Immature natural killer cell (primary cell): ENCODE measurements at regions not wholly inside any gene's neighbourhood (a gene's known extent, or its start where the extent isn't known, plus 50 kb on each side); places are given as distances from the start of the nearest gene placed in this dataset.

Experiments used
- DNase-seq, 3 donors: peaks; one replicate each; pipeline ENCODE4 v3.0.0; 2022; ENCODE audit warnings: mixed read lengths in 1 of 3
- H3K27ac Mint-ChIP-seq, 6 donors: one replicate each; pipeline ENCODE4 v1.8.0; 2020; ENCODE audit warnings: mixed read lengths in 6 of 6, mild to moderate bottlenecking in 5 of 6, inconsistent platforms in 4 of 6, moderate library complexity in 3 of 6
- H3K27me3 Mint-ChIP-seq, 3 donors: one replicate each; pipeline ENCODE4 v1.8.0; 2020 to 2021; ENCODE audit warnings: low read depth in 3 of 3, mild to moderate bottlenecking in 3 of 3, mixed read lengths in 3 of 3, moderate library complexity in 3 of 3, inconsistent platforms in 1 of 3
- H3K36me3 Mint-ChIP-seq, 3 donors: one replicate each; pipeline ENCODE4 v1.8.0; 2020; ENCODE audit warnings: mixed read lengths in 3 of 3, inconsistent platforms in 2 of 3, mild to moderate bottlenecking in 2 of 3
- H3K4me1 Mint-ChIP-seq, 2 donors: one replicate each; pipeline ENCODE4 v1.8.0; 2020; ENCODE audit warnings: inconsistent platforms in 2 of 2, mild to moderate bottlenecking in 2 of 2, mixed read lengths in 2 of 2, moderate library complexity in 1 of 2
- H3K4me3 Mint-ChIP-seq, 5 donors: one replicate each; pipeline ENCODE4 v1.8.0; 2020; ENCODE audit warnings: mild to moderate bottlenecking in 5 of 5, mixed read lengths in 5 of 5, inconsistent platforms in 3 of 5, moderate library complexity in 3 of 5
- H3K9me3 Mint-ChIP-seq, 6 donors: one replicate each; pipeline ENCODE4 v1.8.0; 2020; ENCODE audit warnings: mild to moderate bottlenecking in 6 of 6, mixed read lengths in 6 of 6, inconsistent platforms in 4 of 6, moderate library complexity in 3 of 6

DNA sequence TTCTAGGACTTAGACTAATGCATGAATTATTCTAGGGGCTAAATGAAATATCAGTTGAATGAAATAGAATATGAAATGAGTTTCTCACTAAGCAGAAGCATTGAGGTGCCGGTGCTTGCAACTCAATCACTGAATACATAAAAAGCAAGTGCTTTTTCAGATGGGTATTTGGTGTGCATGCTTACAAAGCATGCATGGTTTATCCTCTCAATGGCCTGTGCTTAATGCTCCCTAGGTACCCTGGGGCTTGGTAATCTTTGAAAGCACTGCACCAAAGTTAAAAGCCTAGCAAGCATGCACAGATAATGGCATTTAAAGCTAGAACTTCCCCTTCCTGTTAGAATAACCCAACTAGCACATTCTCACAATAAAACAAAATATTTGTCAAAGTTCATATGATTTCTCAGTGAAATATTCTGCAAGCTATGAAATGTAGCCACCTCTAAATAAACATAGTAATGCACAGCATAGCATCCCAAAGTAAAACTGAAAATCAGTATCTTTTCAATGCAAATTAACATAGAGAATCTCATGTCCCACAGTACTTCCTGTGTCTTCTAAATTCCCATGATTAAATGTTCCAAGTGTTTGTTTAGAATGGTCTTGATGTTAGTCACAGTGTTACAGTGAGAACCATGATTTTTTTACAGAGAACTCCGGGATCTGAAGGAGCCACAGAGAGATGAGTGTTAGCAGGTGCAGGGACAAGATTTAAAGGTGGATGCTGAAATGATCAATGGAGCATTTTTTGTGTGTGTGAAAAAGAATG lies 143.4 kb upstream of the CDH6 start:
- Mint-ChIP-seq H3K27me3 (peaks cover 0 to 3% (median 0%) of the 10 kb centered on the region in 3 donors), H3K27ac (no peak overlapping the region), H3K36me3 (no peaks in the 10 kb centered on the region), H3K4me3 (no peak overlapping the region), H3K9me3 (peaks cover 0 to 40% (median 7%) of the 10 kb centered on the region in 6 donors), H3K4me1 (no peaks in the 10 kb centered on the region)
- no peak for DNase-seq

DNA sequence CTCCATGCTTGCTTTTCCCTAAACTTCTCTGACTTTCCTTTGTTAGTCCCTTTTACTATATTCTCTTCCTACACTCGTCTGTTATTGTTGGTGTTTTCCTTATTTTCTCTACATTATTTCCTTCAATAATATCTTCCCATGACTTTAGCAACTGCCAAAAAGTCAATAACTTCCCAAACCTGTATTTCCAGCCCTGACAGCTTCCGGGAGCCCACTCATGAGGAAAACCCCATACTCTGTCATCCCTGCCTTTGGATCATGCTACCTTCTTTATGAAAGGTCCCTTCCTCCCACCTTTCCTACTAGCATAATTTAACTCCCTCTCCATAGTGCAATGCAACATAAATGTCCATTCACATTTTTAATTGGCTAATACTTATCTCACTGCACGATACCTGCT lies 144.0 kb upstream of the CDH6 start:
- H3K36me3 Mint-ChIP-seq = no peaks in the 10 kb centered on the region

DNA sequence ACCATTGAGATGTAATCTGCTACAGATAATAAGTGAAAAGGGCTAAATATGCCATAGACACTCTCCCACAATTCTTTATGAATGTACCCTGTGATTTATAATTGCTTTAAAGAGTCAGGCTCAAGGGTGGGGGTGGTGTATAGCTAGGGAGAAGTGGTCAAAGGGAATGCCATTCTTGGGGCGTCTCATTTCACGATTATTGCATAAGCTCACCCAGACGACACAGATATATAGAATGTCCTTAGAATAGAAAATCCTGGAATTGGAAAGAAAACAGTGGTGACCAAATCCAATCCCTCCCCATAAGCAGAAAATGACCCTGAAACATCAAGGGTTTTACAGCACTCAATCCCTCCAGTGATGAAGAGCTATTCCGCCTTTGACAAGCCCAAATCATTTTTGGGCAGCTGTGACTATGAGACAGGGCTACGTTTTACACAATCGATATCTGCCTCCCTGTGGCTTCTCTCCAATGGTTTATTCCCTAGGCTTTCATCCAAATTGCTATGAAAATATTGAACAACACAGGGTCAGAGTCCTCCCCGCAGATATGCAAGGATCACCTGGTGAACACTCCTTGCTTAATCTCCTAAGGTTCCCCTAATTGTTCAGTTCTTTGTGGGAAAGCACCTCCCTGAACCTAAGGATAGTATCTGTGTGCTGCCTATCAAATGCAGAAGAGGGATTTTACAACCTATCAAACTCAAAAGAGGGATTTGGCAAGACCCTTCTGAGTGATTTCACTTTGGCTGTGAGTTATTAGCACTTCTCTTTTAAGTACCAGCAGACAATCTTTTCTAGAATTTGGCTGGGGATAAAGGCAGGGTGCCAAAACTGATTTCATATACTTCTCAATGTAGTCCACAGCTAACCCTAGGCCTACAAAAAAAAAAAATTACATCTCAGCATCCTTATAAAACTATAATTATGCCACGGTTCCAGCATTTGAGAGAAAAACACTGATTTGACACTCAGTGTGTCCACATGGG lies 144.9 kb upstream of the CDH6 start:
- no peaks in the 10 kb centered on the region for H3K36me3 Mint-ChIP-seq
- H3K9me3 Mint-ChIP-seq = peaks cover 0 to 35% (median 6%) of the 10 kb centered on the region in 6 donors
- no peak overlapping the region for H3K27ac Mint-ChIP-seq
- H3K27me3 Mint-ChIP-seq = peaks cover 0 to 3% (median 0%) of the 10 kb centered on the region in 3 donors
- no peak for DNase-seq
- H3K4me1 Mint-ChIP-seq = no peaks in the 10 kb centered on the region
- H3K4me3 Mint-ChIP-seq = no peak overlapping the region

More for the DNA sequence above, 144.0 kb upstream of the CDH6 start:
- no peaks in the 10 kb centered on the region for H3K4me1 Mint-ChIP-seq
- no peak overlapping the region for H3K4me3 Mint-ChIP-seq
- DNase-seq = no peak
- peaks cover 0 to 3% (median 0%) of the 10 kb centered on the region in 3 donors for H3K27me3 Mint-ChIP-seq
- peaks cover 0 to 38% (median 6%) of the 10 kb centered on the region in 6 donors for H3K9me3 Mint-ChIP-seq
- no peak overlapping the region for H3K27ac Mint-ChIP-seq

DNA sequence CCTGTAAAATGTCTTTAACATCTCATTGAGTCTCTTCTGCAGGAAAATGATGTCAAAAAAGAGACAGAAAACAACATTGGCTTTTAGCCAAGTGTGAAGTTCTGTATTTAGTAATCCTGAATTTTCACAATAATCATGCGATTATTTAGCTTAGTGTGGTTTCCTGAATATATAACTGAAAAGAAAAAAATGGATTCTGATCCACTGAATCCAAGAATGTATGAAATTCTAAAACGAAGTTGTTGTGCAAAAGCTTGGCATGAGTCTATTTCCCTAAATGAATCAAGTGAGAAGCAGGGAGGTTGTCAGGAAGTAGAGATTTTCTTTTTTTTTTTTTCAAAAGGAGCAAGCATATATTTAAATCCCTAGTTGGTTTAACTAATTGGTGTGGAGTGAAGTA lies 145.9 kb upstream of the CDH6 start:
- Mint-ChIP-seq H3K27ac (no peak overlapping the region), H3K9me3 (peaks cover 0 to 32% (median 5%) of the 10 kb centered on the region in 6 donors), H3K4me3 (no peak overlapping the region), H3K27me3 (peaks cover 0 to 3% (median 0%) of the 10 kb centered on the region in 3 donors), H3K4me1 (no peaks in the 10 kb centered on the region), H3K36me3 (no peaks in the 10 kb centered on the region)
- no peak for DNase-seq

DNA sequence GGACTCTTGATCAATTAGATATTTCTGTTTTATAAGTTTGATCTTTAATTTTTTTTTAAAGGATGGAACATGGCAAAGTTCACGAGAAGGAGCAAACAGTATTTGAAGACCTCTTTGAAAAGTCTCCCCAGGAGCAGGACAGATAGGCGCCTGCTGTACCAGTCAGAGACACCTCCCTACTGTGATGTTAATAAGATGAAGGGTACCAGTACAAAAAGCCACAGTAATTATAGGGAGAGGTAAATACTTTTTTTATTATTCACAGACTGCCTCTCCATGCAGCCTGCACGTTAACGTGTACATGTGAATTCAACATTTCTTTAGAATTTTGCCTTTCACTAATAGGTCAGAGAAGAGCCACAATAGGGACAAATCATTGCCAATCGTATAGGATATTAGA lies 146.5 kb upstream of the CDH6 start:
- Mint-ChIP-seq H3K27me3 (peaks cover 0 to 3% (median 0%) of the 10 kb centered on the region in 3 donors), H3K27ac (no peak overlapping the region), H3K4me3 (no peak overlapping the region), H3K9me3 (peaks cover 2 to 32% (median 7%) of the 10 kb centered on the region in 6 donors), H3K4me1 (no peaks in the 10 kb centered on the region), H3K36me3 (no peaks in the 10 kb centered on the region)
- DNase-seq = no peak

DNA sequence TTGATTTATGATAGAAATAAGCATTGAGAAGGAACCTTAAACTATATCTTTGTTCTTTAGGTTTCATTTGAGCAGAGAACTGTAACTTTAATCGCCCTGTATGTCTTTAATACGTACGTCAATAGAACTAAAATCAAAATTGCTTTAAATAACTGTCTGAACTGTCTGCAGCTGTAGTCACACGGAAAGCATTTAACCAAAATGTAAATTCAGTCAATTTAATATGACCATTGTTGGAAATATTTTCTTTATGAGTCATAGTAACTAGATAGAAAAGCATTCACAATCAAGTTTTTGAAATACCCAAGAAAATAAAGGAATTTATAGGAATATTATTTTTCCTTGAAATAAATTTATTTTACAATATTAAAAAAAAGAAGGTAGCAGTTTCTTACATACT lies 157.1 kb upstream of the CDH6 start:
- H3K36me3 Mint-ChIP-seq = no peaks in the 10 kb centered on the region
- H3K4me3 Mint-ChIP-seq = no peak overlapping the region
- H3K4me1 Mint-ChIP-seq = no peaks in the 10 kb centered on the region
- no peak overlapping the region for H3K27ac Mint-ChIP-seq
- H3K9me3 Mint-ChIP-seq = peaks cover 19 to 62% (median 29%) of the 10 kb centered on the region in 6 donors
- H3K27me3 Mint-ChIP-seq = peaks cover 0 to 3% (median 0%) of the 10 kb centered on the region in 3 donors
- DNase-seq = no peak

DNA sequence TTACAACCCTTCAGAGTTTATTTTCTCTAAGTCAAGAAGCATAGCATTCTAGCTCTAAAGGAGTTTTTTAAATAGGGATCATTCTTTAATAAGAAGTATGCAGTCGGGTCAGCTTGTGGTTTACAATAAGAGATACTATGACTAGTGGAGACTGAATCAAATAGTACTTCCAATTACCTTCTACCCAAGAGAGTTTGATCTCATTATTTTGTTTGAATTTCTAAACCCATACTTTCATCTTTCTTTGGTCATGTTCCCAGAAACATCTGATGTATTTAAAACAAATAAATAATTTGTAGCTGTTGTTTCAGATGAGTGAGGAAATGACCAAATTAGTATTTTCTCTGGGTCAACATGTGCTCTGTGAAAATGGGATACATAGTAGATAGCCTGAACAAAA lies 160.2 kb upstream of the CDH6 start:
- Mint-ChIP-seq H3K4me1 (no peaks in the 10 kb centered on the region), H3K36me3 (no peaks in the 10 kb centered on the region), H3K27me3 (peaks cover 0 to 1% (median 0%) of the 10 kb centered on the region in 3 donors), H3K4me3 (no peak overlapping the region), H3K9me3 (peaks cover 16 to 56% (median 20%) of the 10 kb centered on the region in 6 donors), H3K27ac (no peak overlapping the region)
- DNase-seq = no peak

DNA sequence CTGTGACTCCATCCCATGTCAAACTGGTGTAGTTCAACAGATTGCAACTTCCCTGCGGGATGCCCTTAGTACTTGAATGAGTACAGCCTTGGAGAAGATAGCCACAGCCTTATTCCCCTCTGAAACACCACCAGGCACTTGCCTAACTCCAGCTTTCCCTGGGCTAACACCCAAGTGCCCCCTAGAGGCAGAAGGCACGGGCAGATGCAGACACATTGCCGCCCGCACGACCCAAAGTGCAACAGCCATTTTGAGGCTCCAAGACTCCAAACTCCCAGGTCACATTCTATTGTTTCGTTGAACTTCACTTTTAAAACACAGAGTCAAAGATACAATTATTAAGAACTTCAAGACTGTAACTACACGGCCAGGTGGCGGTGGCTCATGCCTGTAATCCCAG lies 163.6 kb upstream of the CDH6 start:
- no peak for DNase-seq
- Mint-ChIP-seq H3K4me3 (no peak overlapping the region), H3K36me3 (no peaks in the 10 kb centered on the region), H3K27me3 (no peaks in the 10 kb centered on the region), H3K27ac (no peak overlapping the region), H3K9me3 (peaks cover 5 to 38% (median 13%) of the 10 kb centered on the region in 6 donors), H3K4me1 (no peaks in the 10 kb centered on the region)

DNA sequence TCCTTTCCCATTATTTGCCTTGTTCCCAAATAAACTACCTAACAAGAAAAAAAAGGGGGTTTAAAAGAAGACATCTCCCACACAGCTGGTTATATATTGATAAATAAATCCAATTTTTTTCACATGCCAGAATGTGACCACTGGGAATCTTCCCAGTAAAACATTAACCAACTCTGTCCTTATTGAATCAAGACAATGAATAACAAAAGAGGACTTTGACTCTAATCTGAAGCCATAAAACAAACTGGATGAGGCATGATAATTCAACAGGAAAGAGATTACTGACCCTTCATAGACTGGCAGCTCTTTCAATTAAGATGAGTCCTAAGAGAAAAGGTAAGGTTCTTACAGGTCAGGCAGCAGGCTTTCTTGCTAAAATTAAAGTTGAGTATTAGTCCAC lies 165.8 kb upstream of the CDH6 start:
- no peak for DNase-seq
- no peak overlapping the region for H3K27ac Mint-ChIP-seq
- peaks cover 7 to 34% (median 12%) of the 10 kb centered on the region in 6 donors for H3K9me3 Mint-ChIP-seq
- no peaks in the 10 kb centered on the region for H3K4me1 Mint-ChIP-seq
- H3K36me3 Mint-ChIP-seq = no peaks in the 10 kb centered on the region
- no peak overlapping the region for H3K4me3 Mint-ChIP-seq
- H3K27me3 Mint-ChIP-seq = no peaks in the 10 kb centered on the region

DNA sequence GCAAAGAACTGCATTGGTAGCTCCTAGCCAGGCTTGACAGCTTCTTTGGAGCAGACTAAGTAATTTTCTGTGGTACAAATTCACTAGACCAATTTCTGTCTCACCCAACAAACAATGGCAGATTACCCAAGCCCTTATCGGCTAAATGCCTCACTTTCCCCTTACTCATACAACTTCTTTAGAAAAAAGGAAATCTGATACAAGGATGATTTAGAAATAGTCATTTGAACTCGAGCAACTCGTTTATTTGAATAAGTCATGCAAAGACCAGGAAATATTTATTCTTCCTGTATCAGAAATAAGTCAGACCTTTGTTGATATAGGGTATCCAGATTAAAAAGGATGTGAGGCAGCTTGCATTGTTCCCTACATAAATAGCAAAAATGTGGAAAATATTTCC lies 170.4 kb upstream of the CDH6 start:
- Mint-ChIP-seq H3K4me1 (no peaks in the 10 kb centered on the region), H3K27ac (no peak overlapping the region), H3K36me3 (no peaks in the 10 kb centered on the region), H3K27me3 (no peaks in the 10 kb centered on the region), H3K9me3 (peaks cover 3 to 26% (median 8%) of the 10 kb centered on the region in 6 donors), H3K4me3 (no peak overlapping the region)
- DNase-seq = no peak

DNA sequence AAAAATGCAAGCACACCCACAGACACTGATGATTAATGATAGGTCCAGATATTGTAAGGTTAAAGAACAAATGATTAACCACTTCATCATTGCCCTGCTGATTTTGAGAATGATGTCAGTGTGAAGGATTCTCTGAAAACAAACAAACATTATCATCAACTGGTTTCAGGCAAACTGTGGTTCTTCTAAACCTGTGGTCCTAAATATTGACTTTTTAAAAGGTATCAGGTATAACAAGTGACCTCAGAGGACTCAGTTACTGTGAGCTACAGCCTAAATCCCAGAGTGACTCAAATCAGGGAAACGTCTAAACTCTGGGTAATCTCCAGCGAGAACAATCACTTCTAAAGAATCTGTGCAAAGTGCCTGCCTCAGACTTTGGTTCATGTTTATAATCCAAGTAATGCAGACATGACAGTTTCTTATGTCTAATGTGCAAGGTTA lies 172.3 kb upstream of the CDH6 start:
- Mint-ChIP-seq H3K9me3 (peaks cover 5 to 31% (median 11%) of the 10 kb centered on the region in 6 donors), H3K27ac (no peak overlapping the region), H3K4me1 (no peaks in the 10 kb centered on the region), H3K27me3 (no peaks in the 10 kb centered on the region), H3K36me3 (no peaks in the 10 kb centered on the region), H3K4me3 (no peak overlapping the region)
- no peak for DNase-seq

DNA sequence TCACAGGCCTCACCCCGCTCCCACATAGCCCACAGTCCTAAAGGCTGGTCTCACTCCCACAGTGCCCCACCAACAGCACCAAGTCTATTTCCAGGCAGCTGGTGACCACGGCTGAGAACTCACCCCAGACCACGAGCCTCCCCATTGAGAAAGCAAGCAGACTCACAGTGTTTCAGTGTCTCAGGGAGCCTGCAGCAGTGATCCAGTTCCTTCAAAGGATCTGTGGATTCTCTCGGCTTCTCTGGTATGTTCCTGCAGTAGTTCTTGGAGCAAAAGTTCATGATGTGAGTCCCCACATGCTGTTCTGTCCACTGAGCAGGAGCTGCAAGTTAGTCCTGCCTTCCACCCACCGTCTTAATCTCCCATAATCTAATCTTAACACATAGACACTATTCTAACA lies 185.3 kb upstream of the CDH6 start:
- no peak overlapping the region for H3K4me3 Mint-ChIP-seq
- no peaks in the 10 kb centered on the region for H3K36me3 Mint-ChIP-seq
- H3K27ac Mint-ChIP-seq = no peak overlapping the region
- peaks cover 0 to 4% (median 0%) of the 10 kb centered on the region in 3 donors for H3K27me3 Mint-ChIP-seq
- H3K4me1 Mint-ChIP-seq = no peaks in the 10 kb centered on the region
- no peak for DNase-seq
- peaks cover 19 to 43% (median 31%) of the 10 kb centered on the region in 6 donors for H3K9me3 Mint-ChIP-seq

DNA sequence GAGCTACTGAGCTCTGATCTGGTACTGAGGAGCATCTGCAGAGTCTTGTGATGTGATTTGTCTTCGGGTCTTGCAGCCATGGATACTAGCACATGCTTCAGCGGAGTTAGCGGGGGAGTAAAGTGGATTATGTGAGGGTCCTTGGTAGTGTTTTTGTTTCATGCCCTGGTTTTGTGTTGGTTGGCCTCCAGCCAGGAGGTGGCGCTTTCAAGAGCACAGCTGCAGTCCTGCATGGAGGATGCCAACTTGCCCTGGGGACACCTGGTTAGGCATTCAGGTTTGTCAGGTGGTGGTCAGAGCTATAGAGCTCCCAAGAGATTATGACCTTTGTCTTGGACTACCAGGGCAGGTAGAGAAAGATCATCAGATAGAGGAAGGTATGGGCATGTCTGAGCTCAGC lies 185.8 kb upstream of the CDH6 start:
- DNase-seq = no peak
- H3K4me1 Mint-ChIP-seq = no peaks in the 10 kb centered on the region
- H3K9me3 Mint-ChIP-seq = peaks cover 14 to 43% (median 28%) of the 10 kb centered on the region in 6 donors
- H3K4me3 Mint-ChIP-seq = no peak overlapping the region
- H3K27me3 Mint-ChIP-seq = peaks cover 0 to 4% (median 0%) of the 10 kb centered on the region in 3 donors
- no peak overlapping the region for H3K27ac Mint-ChIP-seq
- no peaks in the 10 kb centered on the region for H3K36me3 Mint-ChIP-seq

DNA sequence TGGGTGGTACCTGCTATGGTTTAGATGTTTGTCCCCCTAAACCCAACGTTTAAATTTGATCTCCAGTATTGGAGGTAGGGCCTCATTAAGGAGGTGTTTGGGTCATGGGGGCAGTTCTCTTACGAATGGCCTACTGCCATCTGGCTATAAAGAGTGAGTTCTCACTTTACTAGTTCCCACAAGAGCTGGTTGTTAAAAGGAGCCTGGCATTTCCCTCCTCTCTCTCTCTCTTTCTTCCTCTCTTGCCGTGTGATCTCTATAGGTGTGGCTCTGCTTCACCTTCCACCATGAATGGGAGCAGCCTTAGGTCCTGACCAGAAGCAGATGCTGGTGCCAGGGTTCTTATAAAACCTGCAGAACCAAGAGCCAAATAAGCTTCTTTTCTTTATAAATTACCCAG lies 193.2 kb upstream of the CDH6 start:
- DNase-seq = no peak
- Mint-ChIP-seq H3K4me3 (no peak overlapping the region), H3K36me3 (no peaks in the 10 kb centered on the region), H3K9me3 (peaks cover 8 to 30% (median 14%) of the 10 kb centered on the region in 6 donors), H3K27ac (no peak overlapping the region), H3K27me3 (peaks cover 0 to 2% (median 1%) of the 10 kb centered on the region in 3 donors), H3K4me1 (no peaks in the 10 kb centered on the region)
